Left renal pelvis (tissue), 4 donors: ENCODE measurements at regions not wholly inside any gene's neighbourhood (a gene's known extent, or its start where the extent isn't known, plus 50 kb on each side); places are given as distances from the start of the nearest gene placed in this dataset.

Experiments
- DNase-seq, 4 donors: peaks; one replicate each; pipeline ENCODE4 v3.0.0-alpha.2; 2013; ENCODE audit warnings: low read depth in 4 of 4, low spot score in 3 of 4

- DNase-seq: no peak
These were observed 316.2 kb upstream of the HTR2A start for GRCh38 chr13:47213047-47213446.

GRCh38 chr13:47211106-47211505, 314.3 kb upstream of the HTR2A start:
- no peak for DNase-seq

GRCh38 chr13:47206111-47206510, 309.3 kb upstream of the HTR2A start:
- no peak for DNase-seq

- DNase-seq: no peak
These were observed 293.9 kb upstream of the HTR2A start for GRCh38 chr13:47190696-47191305.

GRCh38 chr13:47188802-47189201, 291.9 kb upstream of the HTR2A start:
- no peak for DNase-seq

GRCh38 chr13:47186471-47186870, 289.6 kb upstream of the HTR2A start:
- no peak for DNase-seq

GRCh38 chr13:47184321-47184720, 287.5 kb upstream of the HTR2A start:
- DNase-seq: no peak

GRCh38 chr13:47179321-47179720, 282.5 kb upstream of the HTR2A start:
- no peak for DNase-seq

GRCh38 chr13:47178090-47178950, 281.5 kb upstream of the HTR2A start:
- DNase-seq: no peak

GRCh38 chr13:47175172-47175866, 278.5 kb upstream of the HTR2A start:
- DNase-seq: no peak

GRCh38 chr13:47170971-47171370, 274.1 kb upstream of the HTR2A start:
- DNase-seq: no peak

GRCh38 chr13:47168618-47169017, 271.8 kb upstream of the HTR2A start:
- DNase-seq: no peak

- DNase-seq: no peak
These were observed 271.2 kb upstream of the HTR2A start for GRCh38 chr13:47168066-47168465.

- DNase-seq: peak in 3 of 4 donors; percentile 10 to 18 (median 15)
These were observed 269.5 kb upstream of the HTR2A start for GRCh38 chr13:47166336-47166735.

- DNase-seq: no peak
These were observed 263.1 kb upstream of the HTR2A start for GRCh38 chr13:47159853-47160550.

GRCh38 chr13:47158593-47158992, 261.7 kb upstream of the HTR2A start:
- DNase-seq: no peak

GRCh38 chr13:47148543-47148942, 251.7 kb upstream of the HTR2A start:
- DNase-seq: no peak

- no peak for DNase-seq
These were observed 250.9 kb upstream of the HTR2A start for GRCh38 chr13:47147812-47148119.

- DNase-seq: no peak
These were observed 250.3 kb upstream of the HTR2A start for GRCh38 chr13:47146991-47147811.

GRCh38 chr13:47146136-47146535, 249.3 kb upstream of the HTR2A start:
- DNase-seq: no peak
